H1 (cell line): ENCODE measurements at regions not wholly inside any gene's neighbourhood (a gene's known extent, or its start where the extent isn't known, plus 50 kb on each side); places are given as distances from the start of the nearest gene placed in this dataset.

Experiments
- CTCF ChIA-PET: fragments of 300-600 bp; sonication (Branson Sonifier 250); formaldehyde crosslinking; loops from one replicate; lab custom pipeline; 2021; ENCODE audit not compliant: partially characterized antibody; lab: Charles Lee
- POLR2A ChIA-PET: fragments of 300-600 bp; sonication (Branson Sonifier 250); formaldehyde crosslinking; loops from one replicate; lab custom pipeline; 2021; ENCODE audit warnings: inconsistent platforms; ENCODE audit not compliant: partially characterized antibody; lab: Charles Lee
- DNase-seq, 2 experiments: peaks; one replicate each; pipeline versions ENCODE4 v3.0.0 to v3.0.0-alpha.2; 2010 to 2022; ENCODE audit warnings: low spot score in 2 of 2, low read depth in 1 of 2, mixed read lengths in 1 of 2
- FAIRE-seq: peaks from 2 replicates; lab custom pipeline; 2011; peaks lifted over from hg19 to GRCh38; lab: Jason Lieb, UNC
- H2AFZ ChIP-seq: 2 replicates; pipeline ENCODE4 v1.8.1; 2012; ENCODE audit warnings: low read length, inconsistent platforms
- H2AK5ac ChIP-seq: 2 replicates; pipeline ENCODE4 v1.6.1; 2013; ENCODE audit warnings: low read depth, low read length
- H2BK120ac ChIP-seq: replicated peaks from 2 replicates; pipeline ENCODE3; 2013; ENCODE audit warnings: low read depth, low read length, inconsistent platforms
- H2BK12ac ChIP-seq: 2 replicates; pipeline ENCODE4 v1.6.1; 2013; ENCODE audit warnings: low read depth, low read length
- H2BK15ac ChIP-seq: 2 replicates; pipeline ENCODE4 v1.6.1; 2013; ENCODE audit warnings: low read length
- H2BK20ac ChIP-seq: 2 replicates; pipeline ENCODE4 v1.6.1; 2013; ENCODE audit warnings: low read length
- H2BK5ac ChIP-seq: 2 replicates; pipeline ENCODE4 v1.6.1; 2013; ENCODE audit warnings: low read depth, low read length
- H3K14ac ChIP-seq: 2 replicates; pipeline ENCODE4 v1.6.1; 2013; ENCODE audit warnings: inconsistent platforms; ENCODE audit not compliant: insufficient read length
- H3K18ac ChIP-seq: 2 replicates; pipeline ENCODE4 v1.6.1; 2013; ENCODE audit warnings: low read length; ENCODE audit errors: extremely low read depth
- H3K23ac ChIP-seq: 2 replicates; pipeline ENCODE4 v1.6.1; 2013; ENCODE audit warnings: inconsistent platforms; ENCODE audit not compliant: insufficient read length
- H3K23me2 ChIP-seq: 2 replicates; pipeline ENCODE4 v1.6.1; 2013; ENCODE audit warnings: low read depth, low read length
- H3K27ac ChIP-seq: 2 replicates; pipeline ENCODE4 v1.6.1; 2011; ENCODE audit warnings: low read depth, low read length, inconsistent platforms
- H3K27me3 ChIP-seq, 4 experiments: replicated peaks in 1 of 4; 1 replicate in 1 of 4; 2 replicates in 3 of 4; pipeline versions ENCODE4 v1.6.1 to v1.8.1; 2011 to 2013; ENCODE audit warnings: low read length in 3 of 4, mild to moderate bottlenecking in 3 of 4, inconsistent platforms in 2 of 4, mixed read lengths in 2 of 4, moderate library complexity in 1 of 4; ENCODE audit not compliant: control insufficient read depth in 3 of 4, insufficient read depth in 3 of 4; ENCODE audit errors: extremely low read depth in 1 of 4
- H3K36me3 ChIP-seq, 4 experiments: 2 replicates each; pipeline versions ENCODE4 v1.6.1 to v1.8.1; 2011 to 2013; ENCODE audit warnings: mild to moderate bottlenecking in 4 of 4, low read length in 3 of 4, moderate library complexity in 2 of 4, control low read depth in 1 of 4, inconsistent platforms in 1 of 4; ENCODE audit not compliant: insufficient read depth in 4 of 4, control insufficient read depth in 2 of 4
- H3K4ac ChIP-seq: replicated peaks from 2 replicates; pipeline ENCODE3; 2013; ENCODE audit warnings: low read length, low read depth, mixed read lengths, inconsistent platforms; ENCODE audit not compliant: insufficient read length
- H3K4me1 ChIP-seq, 4 experiments: replicated peaks in 1 of 4; 1 replicate in 1 of 4; 2 replicates in 3 of 4; pipeline versions ENCODE4 v1.6.1 to v1.8.1; 2011 to 2013; ENCODE audit warnings: low read length in 3 of 4, inconsistent platforms in 2 of 4, mixed read lengths in 1 of 4; ENCODE audit not compliant: insufficient read depth in 4 of 4, control insufficient read depth in 3 of 4
- H3K4me2 ChIP-seq, 2 experiments: 2 replicates each; pipeline versions ENCODE4 v1.6.1 to v1.8.1; 2011 to 2013; ENCODE audit warnings: low read depth in 2 of 2, low read length in 2 of 2, control low read depth in 1 of 2, inconsistent platforms in 1 of 2, mild to moderate bottlenecking in 1 of 2; ENCODE audit not compliant: insufficient read depth in 1 of 2
- H3K4me3 ChIP-seq, 4 experiments: fragments of 200-600, 300-600 bp in 1 of 4; sonication (generic), shearing (Covaris generic), sonication (Bioruptor Twin) in 1 of 4; 2 replicates each; pipeline versions ENCODE4 v1.5.1 to v1.8.1; 2011 to 2016; ENCODE audit warnings: low read length in 4 of 4, low read depth in 3 of 4, control low read depth in 2 of 4, inconsistent platforms in 2 of 4, mild to moderate bottlenecking in 2 of 4, mixed read lengths in 1 of 4, moderate library complexity in 1 of 4; ENCODE audit not compliant: insufficient read depth in 2 of 4; ENCODE audit errors: extremely low read depth in 1 of 4
- H3K56ac ChIP-seq: replicated peaks from 2 replicates; pipeline ENCODE3; 2013; ENCODE audit warnings: low read depth, mild to moderate bottlenecking, mixed read lengths, low read length, inconsistent platforms; ENCODE audit not compliant: insufficient read length
- H3K79me1 ChIP-seq: 2 replicates; pipeline ENCODE4 v1.6.1; 2013; ENCODE audit warnings: low read depth, low read length, control low read depth
- H3K79me2 ChIP-seq, 2 experiments: 2 replicates each; pipeline versions ENCODE4 v1.6.1 to v1.8.1; 2012 to 2013; ENCODE audit warnings: low read length in 2 of 2, mild to moderate bottlenecking in 2 of 2, inconsistent platforms in 1 of 2; ENCODE audit not compliant: insufficient read depth in 2 of 2, control insufficient read depth in 1 of 2
- H3K9ac ChIP-seq, 4 experiments: replicated peaks in 1 of 4; 1 replicate in 1 of 4; 2 replicates in 3 of 4; pipeline versions ENCODE4 v1.6.1 to v1.8.1; 2011 to 2013; ENCODE audit warnings: low read depth in 3 of 4, low read length in 3 of 4, control low read depth in 2 of 4, mild to moderate bottlenecking in 2 of 4, moderate library complexity in 2 of 4, inconsistent platforms in 1 of 4; ENCODE audit errors: extremely low read depth in 1 of 4
- H3K9me3 ChIP-seq, 2 experiments: 2 replicates each; pipeline versions ENCODE4 v1.6.1 to v1.8.1; 2012 to 2013; ENCODE audit warnings: mild to moderate bottlenecking in 2 of 2, moderate library complexity in 2 of 2, control low read depth in 1 of 2, inconsistent platforms in 1 of 2, low read depth in 1 of 2, low read length in 1 of 2, mixed read lengths in 1 of 2; ENCODE audit not compliant: insufficient read depth in 2 of 2
- H4K20me1 ChIP-seq, 2 experiments: replicated peaks in 1 of 2; 2 replicates each; pipeline versions ENCODE3 to v1.8.1; 2011 to 2013; ENCODE audit warnings: inconsistent platforms in 2 of 2, low read length in 2 of 2, mild to moderate bottlenecking in 1 of 2; ENCODE audit not compliant: insufficient read depth in 2 of 2, control insufficient read depth in 1 of 2
- H4K5ac ChIP-seq: 2 replicates; pipeline ENCODE4 v1.6.1; 2013; ENCODE audit warnings: low read length, low read depth, mixed read lengths, inconsistent platforms; ENCODE audit not compliant: insufficient read length
- H4K8ac ChIP-seq: 2 replicates; pipeline ENCODE4 v1.8.0; 2013; ENCODE audit warnings: mild to moderate bottlenecking, moderate library complexity, low read length, inconsistent platforms; ENCODE audit not compliant: insufficient read depth; ENCODE audit errors: extremely low read depth
- H4K91ac ChIP-seq: replicated peaks from 2 replicates; pipeline ENCODE3; 2013; ENCODE audit warnings: low read length, mixed read lengths, inconsistent platforms; ENCODE audit not compliant: insufficient read length
- EZH2 ChIP-seq: fragments of 200-600 bp; sonication (generic); IDR thresholded peaks from 2 replicates; pipeline ENCODE4 v1.7.1; 2012; ENCODE audit warnings: low read depth, mild to moderate bottlenecking, moderate library complexity, low read length, inconsistent platforms; ENCODE audit not compliant: severe bottlenecking
- SIRT6 ChIP-seq: IDR thresholded peaks from one replicate; pipeline ENCODE4 v1.7.1; 2012; ENCODE audit warnings: low read length, inconsistent platforms
- SP1 ChIP-seq: IDR thresholded peaks from 2 replicates; pipeline ENCODE4 v1.6.1; 2011; ENCODE audit warnings: low read depth, low read length
- SRF ChIP-seq: IDR thresholded peaks from 2 replicates; pipeline ENCODE4 v1.6.1; 2011; ENCODE audit warnings: mild to moderate bottlenecking, low read depth, low read length, moderate library complexity
- WGBS, 2 experiments: shearing (Covaris generic) in 1 of 2; methylation state at CpG; one replicate each; pipeline versions ENCODE4 v1.1.6 to v1.1.7; 2013 to 2015; ENCODE audit warnings: low lambda C conversion rate in 2 of 2, mixed read lengths in 2 of 2, inconsistent platforms in 1 of 2, low coverage in 1 of 2, missing lambda C conversion rate in 1 of 2; ENCODE audit not compliant: insufficient replicate concordance in 2 of 2, insufficient coverage in 1 of 2, insufficient read length in 1 of 2; ENCODE audit errors: extremely low coverage in 1 of 2, missing lambda C conversion rate in 1 of 2; 5-methylcytosine and 5-hydroxymethylcytosine counted together

- Histone ChIP-seq H3K79me2 (no peaks in the 10 kb centered on the region), H3K23me2 (no peaks in the 10 kb centered on the region), H2BK15ac (no peak overlapping the region), H3K9ac (no peak overlapping the region), H2BK20ac (no peak overlapping the region), H4K91ac (no peak overlapping the region), H2BK120ac (no peak overlapping the region), H2AFZ (peak overlapping the region; percentile 2; the same call in 1 of the 2 replicates), H3K9me3 (no peaks in the 10 kb centered on the region), H3K4me1 (no peaks in the 10 kb centered on the region), H3K4me2 (no peak overlapping the region), H3K27ac (no peak overlapping the region), H4K8ac (no peak overlapping the region), H2BK12ac (no peak overlapping the region), H3K79me1 (no peaks in the 10 kb centered on the region), H4K5ac (no peak overlapping the region), H3K56ac (no peak overlapping the region), H3K27me3 (peaks cover 0 to 1% (median 0%) of the 10 kb centered on the region in 4 experiments; a peak in 1 of 7 replicates), H4K20me1 (no peaks in the 10 kb centered on the region), H3K4me3 (no peak overlapping the region), H3K23ac (no peak overlapping the region), H3K18ac (no peak overlapping the region), H3K14ac (no peak overlapping the region), H3K36me3 (no peaks in the 10 kb centered on the region), H2BK5ac (no peak overlapping the region), H3K4ac (no peak overlapping the region), H2AK5ac (no peak overlapping the region)
- TF ChIP-seq SIRT6 (no peak), SP1 (no peak), EZH2 (no peak), SRF (no peak)
- DNase-seq (no peak), FAIRE-seq (no peak)
- POLR2A ChIA-PET: no interaction called here
- CTCF ChIA-PET: interaction anchor here (1.6 to 3.1 kb wide), 2 partner anchors 11 to 12 kb away, joined by 5 to 18 read pairs; no protein-coding TSS in a partner anchor
- 94% methylated on average over 1 of the region's 1 CpG; no CpG with 5 or more reads in 1 of the 2 experiments for WGBS, 2 experiments
Measured at GRCh38 chr18:11400703-11401102, 208.7 kb upstream of the SLC35G4 start.
